A673 (cell line): ENCODE measurements at regions not wholly inside any gene's neighbourhood (a gene's known extent, or its start where the extent isn't known, plus 50 kb on each side); places are given as distances from the start of the nearest gene placed in this dataset.

Source experiments
- BruUV-seq: library from RNA; stranded (reverse); fragments of 400-500 nt; replicated peaks from 2 replicates; lab custom pipeline; 2021; lab: Mats Ljungman, UMichigan
- CTCF ChIA-PET: fragments of 300-600 bp; sonication (Branson Sonifier 250); formaldehyde crosslinking; loops from one replicate; lab custom pipeline; 2022; ENCODE audit warnings: antibody characterized with exemption; lab: Charles Lee
- POLR2A ChIA-PET: fragments of 300-600 bp; sonication (Branson Sonifier 250); formaldehyde crosslinking; loops from one replicate; lab custom pipeline; 2022; ENCODE audit warnings: antibody characterized with exemption; ENCODE audit not compliant: low non-redundant PET; lab: Charles Lee
- DNase-seq: peaks from one replicate; pipeline ENCODE4 v3.0.0-alpha.2; 2015; ENCODE audit warnings: low spot score
- H3K27ac ChIP-seq: fragments of 200-600 bp; sonication (generic); 2 replicates; pipeline ENCODE4 v1.5.1; 2016; ENCODE audit warnings: mixed run types, low read depth, mild to moderate bottlenecking, mixed read lengths, antibody characterized with exemption, low read length; ENCODE audit not compliant: poor library complexity, severe bottlenecking
- H3K27me3 ChIP-seq: fragments of 200-600 bp; sonication (generic); replicated peaks from 2 replicates; pipeline ENCODE4 v1.6.1; 2017; ENCODE audit warnings: mixed run types, low read depth, mild to moderate bottlenecking, mixed read lengths, antibody characterized with exemption, low read length; ENCODE audit not compliant: insufficient read depth, poor library complexity
- H3K36me3 ChIP-seq: fragments of 200-600 bp; sonication (generic); 2 replicates; pipeline ENCODE4 v1.6.1; 2016; ENCODE audit warnings: mixed run types, mild to moderate bottlenecking, mixed read lengths, antibody characterized with exemption, low read length; ENCODE audit not compliant: insufficient read depth, poor library complexity, severe bottlenecking
- H3K4me1 ChIP-seq: fragments of 200-600 bp; sonication (generic); 2 replicates; pipeline ENCODE4 v1.6.1; 2017; ENCODE audit warnings: mixed run types, mild to moderate bottlenecking, mixed read lengths, antibody characterized with exemption, low read length; ENCODE audit not compliant: insufficient read depth, poor library complexity, severe bottlenecking
- H3K4me3 ChIP-seq: fragments of 200-600 bp; sonication (generic); 2 replicates; pipeline ENCODE4 v1.5.1; 2016; ENCODE audit warnings: low read depth, mixed run types, mild to moderate bottlenecking, mixed read lengths, low read length; ENCODE audit not compliant: poor library complexity, severe bottlenecking
- H3K9me3 ChIP-seq: fragments of 200-600 bp; sonication (generic); 2 replicates; pipeline ENCODE4 v1.6.1; 2016; ENCODE audit warnings: mixed run types, low read depth, mild to moderate bottlenecking, mixed read lengths, antibody characterized with exemption, low read length; ENCODE audit not compliant: poor library complexity, severe bottlenecking
- CTCF ChIP-seq: fragments of 300-800, 200-600 bp; sonication (generic); conservative IDR thresholded peaks from 2 replicates; pipeline ENCODE4 v1.5.1; 2017; ENCODE audit warnings: low read depth, mild to moderate bottlenecking, antibody characterized with exemption, low read length, moderate library complexity, mixed read lengths
- EZH2 ChIP-seq: fragments of 200-600 bp; sonication (generic); IDR thresholded peaks from 2 replicates; pipeline ENCODE4 v1.6.1; 2017; ENCODE audit warnings: borderline replicate concordance, low read depth, mild to moderate bottlenecking, mixed read lengths, antibody characterized with exemption, low read length; ENCODE audit not compliant: poor library complexity, severe bottlenecking
- intact Hi-C: fragments of 100-400 bp; cut with micrococcal nuclease; formaldehyde crosslinking; loops from one replicate; pipeline ENCODE4 v1.10.0; 2022; ENCODE audit not compliant: unreplicated experiment

GRCh38 chr6:41448256-41448655 is 97.9 kb upstream of the FOXP4 start:
- Histone ChIP-seq H3K4me3 (no peak overlapping the region), H3K36me3 (no peaks in the 10 kb centered on the region), H3K4me1 (peaks cover 21% of the 10 kb centered on the region), H3K9me3 (no peaks in the 10 kb centered on the region), H3K27me3 (no peaks in the 10 kb centered on the region), H3K27ac (no peak overlapping the region)
- TF ChIP-seq EZH2 (no peak), CTCF (no peak)
- ChIA-PET POLR2A (no interaction called here), CTCF (no interaction called here)
- intact Hi-C loops, result no loop called here
- DNase-seq, result no peak
- BruUV-seq, result no TSS peak

GRCh38 chr6:41449399-41450245 is 96.6 kb upstream of the FOXP4 start:
- no TSS peak for BruUV-seq
- H3K4me1 ChIP-seq, result peaks cover 11% of the 10 kb centered on the region
- ChIA-PET CTCF (no interaction called here), POLR2A (no interaction called here)
- no peaks in the 10 kb centered on the region for H3K27me3 ChIP-seq
- no peak overlapping the region for H3K4me3 ChIP-seq
- TF ChIP-seq CTCF, result no peak
- TF ChIP-seq EZH2, result no peak
- no peaks in the 10 kb centered on the region for H3K36me3 ChIP-seq
- DNase-seq, result peak; percentile 25
- H3K27ac ChIP-seq, result no peak overlapping the region
- intact Hi-C loops, result no loop called here
- H3K9me3 ChIP-seq, result no peaks in the 10 kb centered on the region

- Histone ChIP-seq H3K9me3 (no peaks in the 10 kb centered on the region), H3K27me3 (no peaks in the 10 kb centered on the region), H3K4me1 (peaks cover 5% of the 10 kb centered on the region), H3K4me3 (no peak overlapping the region), H3K36me3 (no peaks in the 10 kb centered on the region), H3K27ac (no peak overlapping the region)
- DNase-seq, result no peak
- CTCF ChIA-PET, result no interaction called here
- BruUV-seq, result no TSS peak
- POLR2A ChIA-PET, result no interaction called here
- TF ChIP-seq CTCF (no peak), EZH2 (no peak)
- intact Hi-C loops, result no loop called here
These were observed 95.6 kb upstream of the FOXP4 start for GRCh38 chr6:41450581-41450980.
